HuH-7 (cell line): ENCODE measurements at regions not wholly inside any gene's neighbourhood (a gene's known extent, or its start where the extent isn't known, plus 50 kb on each side); places are given as distances from the start of the nearest gene placed in this dataset.

ENCODE experiments used
- DNase-seq: peaks from one replicate; pipeline ENCODE4 v3.0.0; 2011; ENCODE audit warnings: low spot score

- DNase-seq: no peak
These were observed 555.3 kb downstream of the BUD13 start for GRCh38 chr11:116217441-116217840.

- peak; percentile 40 for DNase-seq
These were observed 555.8 kb downstream of the BUD13 start for GRCh38 chr11:116217006-116217405.

- peak; percentile 19 for DNase-seq
These were observed 557.2 kb downstream of the BUD13 start for GRCh38 chr11:116215471-116216113.

GRCh38 chr11:116211147-116211546, 561.6 kb downstream of the BUD13 start:
- DNase-seq: no peak

GRCh38 chr11:116210663-116211062, 562.1 kb downstream of the BUD13 start:
- no peak for DNase-seq

- DNase-seq: no peak
These were observed 563.5 kb downstream of the BUD13 start for GRCh38 chr11:116209255-116209654.

GRCh38 chr11:116207421-116208141, 565.2 kb downstream of the BUD13 start:
- no peak for DNase-seq

- DNase-seq: no peak
These were observed 565.8 kb downstream of the BUD13 start for GRCh38 chr11:116207019-116207418.

GRCh38 chr11:116202922-116203321, 569.9 kb downstream of the BUD13 start:
- no peak for DNase-seq

GRCh38 chr11:116200564-116200963, 572.2 kb downstream of the BUD13 start:
- no peak for DNase-seq

- no peak for DNase-seq
These were observed 573.6 kb downstream of the BUD13 start for GRCh38 chr11:116199182-116199581.

- no peak for DNase-seq
These were observed 578.5 kb downstream of the BUD13 start for GRCh38 chr11:116194156-116194904.

GRCh38 chr11:116193321-116194131, 579.3 kb downstream of the BUD13 start:
- DNase-seq: no peak

GRCh38 chr11:116192509-116193210, 580.1 kb downstream of the BUD13 start:
- DNase-seq: no peak

- DNase-seq: no peak
These were observed 581.9 kb downstream of the BUD13 start for GRCh38 chr11:116190861-116191260.

GRCh38 chr11:116189408-116190170, 583.2 kb downstream of the BUD13 start:
- no peak for DNase-seq

- no peak for DNase-seq
These were observed 584.4 kb downstream of the BUD13 start for GRCh38 chr11:116188350-116188749.

- no peak for DNase-seq
These were observed 585.8 kb downstream of the BUD13 start for GRCh38 chr11:116187026-116187425.

- DNase-seq: no peak
These were observed 587.2 kb downstream of the BUD13 start for GRCh38 chr11:116185551-116185950.

GRCh38 chr11:116184763-116185162, 588.0 kb downstream of the BUD13 start:
- no peak for DNase-seq
